GM12878 (cell line): ENCODE measurements at regions not wholly inside any gene's neighbourhood (a gene's known extent, or its start where the extent isn't known, plus 50 kb on each side); places are given as distances from the start of the nearest gene placed in this dataset.

Source experiments
- ATAC-seq: fragments of 200-7000 bp; cut with Tn5 transposase; 3 replicates; pipeline ENCODE4 v1.9.1; 2020; ENCODE audit warnings: mild to moderate bottlenecking, moderate library complexity
- BruUV-seq: library from RNA; stranded (reverse); fragments of 400-500 nt; replicated peaks from 2 replicates; lab custom pipeline; 2021; lab: Mats Ljungman, UMichigan
- CTCF ChIA-PET: fragments of 300-600 bp; sonication (Branson Sonifier 250); formaldehyde crosslinking; extraction: SDS; loops from one replicate; lab custom pipeline; 2021; ENCODE audit warnings: inconsistent platforms; lab: Yijun Ruan, JAX
- POLR2A ChIA-PET: fragments of 350-600 bp; formaldehyde crosslinking; extraction: SDS; loops from one replicate; lab custom pipeline; 2021; ENCODE audit warnings: inconsistent platforms; lab: Charles Lee
- RAD21 ChIA-PET: fragments of 300-600 bp; sonication (Branson Sonifier 250); formaldehyde crosslinking; loops from one replicate; lab custom pipeline; 2023; ENCODE audit warnings: antibody characterized with exemption; ENCODE audit not compliant: unreplicated experiment; lab: Charles Lee
- SMC1A ChIA-PET: fragments of 300-600 bp; sonication (Branson Sonifier 250); formaldehyde crosslinking; loops from one replicate; lab custom pipeline; 2023; ENCODE audit not compliant: unreplicated experiment, uncharacterized antibody; lab: Charles Lee
- DNase-seq: peaks from one replicate; pipeline ENCODE4 v3.0.0-alpha.2; 2011; ENCODE audit warnings: low read depth, low spot score
- FAIRE-seq: peaks from 3 replicates; lab custom pipeline; 2011; peaks lifted over from hg19 to GRCh38; lab: Jason Lieb, UNC
- H2AFZ ChIP-seq: 2 replicates; pipeline ENCODE4 v1.6.0; 2011; ENCODE audit warnings: low read depth, low read length, control low read depth; ENCODE audit not compliant: control insufficient read depth
- H3K27ac ChIP-seq: 2 replicates; pipeline ENCODE4 v1.5.1; 2011; ENCODE audit warnings: control low read depth; ENCODE audit not compliant: control insufficient read depth, insufficient read depth
- H3K27me3 ChIP-seq, 2 experiments: replicated peaks in 1 of 2; 2 replicates each; pipeline versions ENCODE4 v1.6.0 to v1.6.1; 2011; ENCODE audit warnings: low read length in 1 of 2; ENCODE audit not compliant: control insufficient read depth in 2 of 2, insufficient read depth in 2 of 2
- H3K36me3 ChIP-seq, 2 experiments: 2 replicates each; pipeline ENCODE4 v1.5.1; 2011; ENCODE audit warnings: low read length in 1 of 2; ENCODE audit not compliant: control insufficient read depth in 2 of 2, insufficient read depth in 2 of 2
- H3K4me1 ChIP-seq: 2 replicates; pipeline ENCODE4 v1.6.1; 2011; ENCODE audit warnings: mild to moderate bottlenecking, low read length, moderate library complexity, mixed read lengths; ENCODE audit not compliant: control insufficient read depth, insufficient read depth
- H3K4me2 ChIP-seq: 2 replicates; pipeline ENCODE4 v1.6.0; 2011; ENCODE audit warnings: control low read depth; ENCODE audit not compliant: control insufficient read depth, insufficient read depth
- H3K4me3 ChIP-seq: fragments of 200-600 bp; sonication (generic); 2 replicates; pipeline ENCODE4 v1.5.1; 2016
- H3K79me2 ChIP-seq: 2 replicates; pipeline ENCODE4 v1.6.0; 2011; ENCODE audit warnings: low read length; ENCODE audit not compliant: control insufficient read depth, insufficient read depth
- H3K9ac ChIP-seq: 2 replicates; pipeline ENCODE4 v1.8.0; 2011; ENCODE audit warnings: low read length, control low read depth, mixed read lengths; ENCODE audit not compliant: control insufficient read depth, insufficient read depth
- H3K9me3 ChIP-seq: replicated peaks from 3 replicates; pipeline ENCODE4 v1.5.1; 2011; ENCODE audit warnings: mild to moderate bottlenecking, low read length; ENCODE audit not compliant: control insufficient read depth, insufficient read depth
- H4K20me1 ChIP-seq: 2 replicates; pipeline ENCODE4 v1.6.0; 2011; ENCODE audit not compliant: control insufficient read depth, insufficient read depth
- ASH2L ChIP-seq: fragments of 300-600, 200-600 bp; sonication (generic); IDR thresholded peaks from 2 replicates; pipeline ENCODE4 v1.6.1; 2017; ENCODE audit warnings: low read depth, mild to moderate bottlenecking, borderline replicate concordance
- E2F4 ChIP-seq: IDR thresholded peaks from 2 replicates; pipeline ENCODE4 v1.6.1; 2012; ENCODE audit warnings: low read depth, low read length, improper control_type of control experiment
- FOXM1 ChIP-seq: IDR thresholded peaks from 2 replicates; pipeline ENCODE4 v1.6.1; 2012; ENCODE audit warnings: low read depth, mild to moderate bottlenecking, inconsistent platforms, low read length, moderate library complexity
- IRF4 ChIP-seq: IDR thresholded peaks from 2 replicates; pipeline ENCODE4 v1.6.1; 2011; ENCODE audit warnings: low read depth, low read length
- MYB ChIP-seq: fragments of 150-350 bp; IDR thresholded peaks from 2 replicates; pipeline ENCODE4 v1.6.1; 2014; ENCODE audit warnings: mild to moderate bottlenecking, low read depth, low read length, borderline replicate concordance
- SMC3 ChIP-seq: IDR thresholded peaks from 2 replicates; pipeline ENCODE4 v1.6.1; 2011; ENCODE audit warnings: low read length, improper control_type of control experiment, borderline replicate concordance
- TCF3 ChIP-seq: IDR thresholded peaks from 2 replicates; pipeline ENCODE4 v1.6.1; 2012; ENCODE audit warnings: low read depth, mild to moderate bottlenecking, low read length, borderline replicate concordance; ENCODE audit not compliant: insufficient read depth
- TCF7 ChIP-seq: IDR thresholded peaks from 2 replicates; pipeline ENCODE4 v1.6.1; 2014; ENCODE audit warnings: antibody characterized with exemption, borderline replicate concordance
- WGBS: methylation state at CpG from one replicate; pipeline ENCODE4 v1.1.6; 2016; ENCODE audit warnings: low lambda C conversion rate; ENCODE audit not compliant: insufficient replicate concordance, insufficient coverage; ENCODE audit errors: missing lambda C conversion rate; 5-methylcytosine and 5-hydroxymethylcytosine counted together
- in situ Hi-C: fragments of 300-500 bp; cut with MboI; formaldehyde crosslinking; loops from 9 replicates; pipeline ENCODE4 v1.14.3; 2018; ENCODE audit warnings: mixed read lengths
- intact Hi-C: fragments of 100-400 bp; cut with micrococcal nuclease; formaldehyde crosslinking; loops from one replicate; pipeline ENCODE4 v1.14.2; 2022; ENCODE audit not compliant: unreplicated experiment

- DNase-seq (no peak), ATAC-seq (no peak), FAIRE-seq (no peak)
- Histone ChIP-seq H4K20me1 (no peaks in the 10 kb centered on the region), H3K9me3 (no peaks in the 10 kb centered on the region), H3K9ac (no peak overlapping the region), H3K36me3 (no peaks in the 10 kb centered on the region), H3K4me2 (no peak overlapping the region), H3K27ac (no peak overlapping the region), H2AFZ (no peak overlapping the region), H3K4me1 (no peaks in the 10 kb centered on the region), H3K79me2 (no peaks in the 10 kb centered on the region), H3K4me3 (no peak overlapping the region), H3K27me3 (no peaks in the 10 kb centered on the region)
- TF ChIP-seq IRF4 (no peak), E2F4 (no peak), FOXM1 (no peak), TCF7 (no peak), TCF3 (no peak), ASH2L (no peak), MYB (no peak), SMC3 (no peak)
- ChIA-PET SMC1A (no interaction called here), POLR2A (no interaction called here), CTCF (interaction anchor here (1.2 kb wide), 1 partner anchor 13 kb away, joined by 3 read pairs; no protein-coding TSS in a partner anchor), RAD21 (no interaction called here)
- WGBS: 5% methylated on average over 2 of the region's 2 CpGs
- intact Hi-C loops (no loop called here), in situ Hi-C loops (no loop called here)
- no TSS peak for BruUV-seq
Measured at GRCh38 chr2:228675091-228675490, 493.6 kb upstream of the SPHKAP start.
